ENCODE measurements at regions not wholly inside any gene's neighbourhood (a gene's known extent, or its start where the extent isn't known, plus 50 kb on each side); places are given as distances from the start of the nearest gene placed in this dataset.
"Not testable (repeated sequence)": the region's sequence is repeated elsewhere in the genome, so short reads cannot be mapped to it uniquely, and the experiment has no call there.

DNA sequence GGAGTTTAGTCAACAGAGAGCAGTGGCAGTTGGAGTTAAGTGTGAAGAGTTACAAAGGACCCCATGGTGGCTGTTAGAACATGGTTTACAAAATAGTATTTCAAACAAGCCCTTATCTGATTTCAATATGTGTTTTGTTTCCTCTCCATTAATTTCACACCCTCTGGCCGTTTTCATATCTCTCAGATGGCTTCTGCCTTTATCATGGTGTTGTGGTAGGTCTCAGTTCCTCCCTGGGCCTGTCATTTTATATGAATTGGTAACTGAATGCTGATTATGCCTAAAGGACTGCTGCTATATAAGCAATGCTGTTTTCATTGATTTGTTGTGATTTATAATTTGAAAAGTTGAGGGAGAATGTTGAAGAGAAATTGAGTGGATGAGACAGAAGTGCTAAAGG lies 686.7 kb downstream of the NYAP2 start:
- H3K27ac ChIP-seq (ENCODE audit: low read length), result no peak overlapping the region
- H3K9me3 ChIP-seq (ENCODE audit: control insufficient read depth in 2 of 2, low read length in 2 of 2), result no peaks in the 10 kb centered on the region
- H3K36me3 ChIP-seq (ENCODE audit: control insufficient read depth in 2 of 2, insufficient read depth in 2 of 2, low read length in 2 of 2), result no peaks in the 10 kb centered on the region
- H3K4me3 ChIP-seq (ENCODE audit: low read length in 2 of 2), result no peak overlapping the region
- H3K9ac ChIP-seq (ENCODE audit: low read length in 2 of 2), result no peak overlapping the region
- H3K27me3 ChIP-seq (ENCODE audit: control insufficient read depth in 1 of 2, insufficient read depth in 2 of 2, low read length in 2 of 2), result no peaks in the 10 kb centered on the region
- no peaks in the 10 kb centered on the region for H3K4me1 ChIP-seq (ENCODE audit: control insufficient read depth, insufficient read depth, low read length)

GRCh38 chr2:226085425-226085824 lies 685.9 kb downstream of the NYAP2 start:
- not testable (repeated sequence) for H3K9ac ChIP-seq (ENCODE audit: low read length in 2 of 2); H3K9me3 ChIP-seq (ENCODE audit: control insufficient read depth in 2 of 2, low read length in 2 of 2); H3K36me3 ChIP-seq (ENCODE audit: control insufficient read depth in 2 of 2, insufficient read depth in 2 of 2, low read length in 2 of 2); H3K4me1 ChIP-seq (ENCODE audit: control insufficient read depth, insufficient read depth, low read length); H3K27ac ChIP-seq (ENCODE audit: low read length); H3K4me3 ChIP-seq (ENCODE audit: low read length in 2 of 2); H3K27me3 ChIP-seq (ENCODE audit: control insufficient read depth in 1 of 2, insufficient read depth in 2 of 2, low read length in 2 of 2)

- no peak overlapping the region for H3K27ac ChIP-seq (ENCODE audit: low read length)
- no peaks in the 10 kb centered on the region for H3K36me3 ChIP-seq (ENCODE audit: control insufficient read depth in 2 of 2, insufficient read depth in 2 of 2, low read length in 2 of 2)
- H3K9ac ChIP-seq (ENCODE audit: low read length in 2 of 2), result no peak overlapping the region
- H3K4me3 ChIP-seq (ENCODE audit: low read length in 2 of 2), result no peak overlapping the region
- H3K27me3 ChIP-seq (ENCODE audit: control insufficient read depth in 1 of 2, insufficient read depth in 2 of 2, low read length in 2 of 2), result no peaks in the 10 kb centered on the region
- no peaks in the 10 kb centered on the region for H3K4me1 ChIP-seq (ENCODE audit: control insufficient read depth, insufficient read depth, low read length)
- no peaks in the 10 kb centered on the region for H3K9me3 ChIP-seq (ENCODE audit: control insufficient read depth in 2 of 2, low read length in 2 of 2)
Observed at GRCh38 chr2:226080334-226080733, 680.8 kb downstream of the NYAP2 start.

GRCh38 chr2:226079671-226080181 lies 680.2 kb downstream of the NYAP2 start:
- H3K27ac ChIP-seq (ENCODE audit: low read length), result no peak overlapping the region
- H3K9me3 ChIP-seq (ENCODE audit: control insufficient read depth in 2 of 2, low read length in 2 of 2), result no peaks in the 10 kb centered on the region
- no peak overlapping the region for H3K9ac ChIP-seq (ENCODE audit: low read length in 2 of 2)
- H3K4me1 ChIP-seq (ENCODE audit: control insufficient read depth, insufficient read depth, low read length), result no peaks in the 10 kb centered on the region
- H3K36me3 ChIP-seq (ENCODE audit: control insufficient read depth in 2 of 2, insufficient read depth in 2 of 2, low read length in 2 of 2), result no peaks in the 10 kb centered on the region
- H3K27me3 ChIP-seq (ENCODE audit: control insufficient read depth in 1 of 2, insufficient read depth in 2 of 2, low read length in 2 of 2), result no peaks in the 10 kb centered on the region
- no peak overlapping the region for H3K4me3 ChIP-seq (ENCODE audit: low read length in 2 of 2)

DNA sequence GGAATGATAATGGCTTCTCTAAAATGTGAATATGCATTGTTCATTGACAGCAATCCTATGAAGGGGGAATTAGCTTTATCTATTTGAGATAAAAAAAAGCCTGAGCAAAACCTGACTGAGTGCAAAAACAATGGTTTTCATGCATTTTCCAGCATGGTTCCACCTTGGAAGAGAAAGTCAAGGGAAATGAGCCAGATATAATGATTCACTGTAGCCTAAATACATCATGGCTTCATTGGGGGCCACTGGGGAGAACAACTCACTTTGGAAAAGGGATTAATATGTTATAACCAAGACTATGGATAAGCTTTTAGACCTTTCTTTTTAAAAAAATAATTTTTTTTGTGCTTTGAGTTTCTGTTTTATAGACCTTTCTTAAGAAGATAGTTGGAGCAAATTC lies 679.7 kb downstream of the NYAP2 start:
- Histone ChIP-seq H3K27ac (ENCODE audit: low read length) (no peak overlapping the region), H3K9ac (ENCODE audit: low read length in 2 of 2) (no peak overlapping the region), H3K9me3 (ENCODE audit: control insufficient read depth in 2 of 2, low read length in 2 of 2) (no peaks in the 10 kb centered on the region), H3K27me3 (ENCODE audit: control insufficient read depth in 1 of 2, insufficient read depth in 2 of 2, low read length in 2 of 2) (no peaks in the 10 kb centered on the region), H3K36me3 (ENCODE audit: control insufficient read depth in 2 of 2, insufficient read depth in 2 of 2, low read length in 2 of 2) (no peaks in the 10 kb centered on the region), H3K4me1 (ENCODE audit: control insufficient read depth, insufficient read depth, low read length) (no peaks in the 10 kb centered on the region), H3K4me3 (ENCODE audit: low read length in 2 of 2) (no peak overlapping the region)

- no peak overlapping the region for H3K27ac ChIP-seq (ENCODE audit: low read length)
- no peaks in the 10 kb centered on the region for H3K4me1 ChIP-seq (ENCODE audit: control insufficient read depth, insufficient read depth, low read length)
- no peaks in the 10 kb centered on the region for H3K27me3 ChIP-seq (ENCODE audit: control insufficient read depth in 1 of 2, insufficient read depth in 2 of 2, low read length in 2 of 2)
- H3K9ac ChIP-seq (ENCODE audit: low read length in 2 of 2), result no peak overlapping the region
- no peaks in the 10 kb centered on the region for H3K9me3 ChIP-seq (ENCODE audit: control insufficient read depth in 2 of 2, low read length in 2 of 2)
- no peaks in the 10 kb centered on the region for H3K36me3 ChIP-seq (ENCODE audit: control insufficient read depth in 2 of 2, insufficient read depth in 2 of 2, low read length in 2 of 2)
- no peak overlapping the region for H3K4me3 ChIP-seq (ENCODE audit: low read length in 2 of 2)
Observed at GRCh38 chr2:226078666-226079065, 679.2 kb downstream of the NYAP2 start.

GRCh38 chr2:226077841-226078240 lies 678.3 kb downstream of the NYAP2 start:
- Histone ChIP-seq H3K36me3 (ENCODE audit: control insufficient read depth in 2 of 2, insufficient read depth in 2 of 2, low read length in 2 of 2) (no peaks in the 10 kb centered on the region), H3K4me1 (ENCODE audit: control insufficient read depth, insufficient read depth, low read length) (no peaks in the 10 kb centered on the region), H3K27me3 (ENCODE audit: control insufficient read depth in 1 of 2, insufficient read depth in 2 of 2, low read length in 2 of 2) (no peaks in the 10 kb centered on the region), H3K4me3 (ENCODE audit: low read length in 2 of 2) (no peak overlapping the region), H3K27ac (ENCODE audit: low read length) (no peak overlapping the region), H3K9me3 (ENCODE audit: control insufficient read depth in 2 of 2, low read length in 2 of 2) (no peaks in the 10 kb centered on the region), H3K9ac (ENCODE audit: low read length in 2 of 2) (no peak overlapping the region)

- no peak overlapping the region for H3K27ac ChIP-seq (ENCODE audit: low read length)
- H3K36me3 ChIP-seq (ENCODE audit: control insufficient read depth in 2 of 2, insufficient read depth in 2 of 2, low read length in 2 of 2), result no peaks in the 10 kb centered on the region
- no peak overlapping the region for H3K9ac ChIP-seq (ENCODE audit: low read length in 2 of 2)
- no peak overlapping the region for H3K4me3 ChIP-seq (ENCODE audit: low read length in 2 of 2)
- H3K27me3 ChIP-seq (ENCODE audit: control insufficient read depth in 1 of 2, insufficient read depth in 2 of 2, low read length in 2 of 2), result no peaks in the 10 kb centered on the region
- H3K4me1 ChIP-seq (ENCODE audit: control insufficient read depth, insufficient read depth, low read length), result no peaks in the 10 kb centered on the region
- H3K9me3 ChIP-seq (ENCODE audit: control insufficient read depth in 2 of 2, low read length in 2 of 2), result no peaks in the 10 kb centered on the region
Observed at GRCh38 chr2:226077031-226077430, 677.5 kb downstream of the NYAP2 start.

- Histone ChIP-seq H3K36me3 (ENCODE audit: control insufficient read depth in 2 of 2, insufficient read depth in 2 of 2, low read length in 2 of 2) (no peaks in the 10 kb centered on the region), H3K9me3 (ENCODE audit: control insufficient read depth in 2 of 2, low read length in 2 of 2) (no peaks in the 10 kb centered on the region), H3K9ac (ENCODE audit: low read length in 2 of 2) (no peak overlapping the region), H3K27ac (ENCODE audit: low read length) (no peak overlapping the region), H3K27me3 (ENCODE audit: control insufficient read depth in 1 of 2, insufficient read depth in 2 of 2, low read length in 2 of 2) (no peaks in the 10 kb centered on the region), H3K4me3 (ENCODE audit: low read length in 2 of 2) (no peak overlapping the region), H3K4me1 (ENCODE audit: control insufficient read depth, insufficient read depth, low read length) (no peaks in the 10 kb centered on the region)
Observed at GRCh38 chr2:226076529-226076928, 677.0 kb downstream of the NYAP2 start.

GRCh38 chr2:226074391-226074790 lies 674.9 kb downstream of the NYAP2 start:
- H3K4me3 ChIP-seq (ENCODE audit: low read length in 2 of 2), result no peak overlapping the region
- no peaks in the 10 kb centered on the region for H3K36me3 ChIP-seq (ENCODE audit: control insufficient read depth in 2 of 2, insufficient read depth in 2 of 2, low read length in 2 of 2)
- no peak overlapping the region for H3K27ac ChIP-seq (ENCODE audit: low read length)
- H3K9me3 ChIP-seq (ENCODE audit: control insufficient read depth in 2 of 2, low read length in 2 of 2), result no peaks in the 10 kb centered on the region
- no peaks in the 10 kb centered on the region for H3K4me1 ChIP-seq (ENCODE audit: control insufficient read depth, insufficient read depth, low read length)
- no peak overlapping the region for H3K9ac ChIP-seq (ENCODE audit: low read length in 2 of 2)
- no peaks in the 10 kb centered on the region for H3K27me3 ChIP-seq (ENCODE audit: control insufficient read depth in 1 of 2, insufficient read depth in 2 of 2, low read length in 2 of 2)

GRCh38 chr2:226073496-226074160 lies 674.1 kb downstream of the NYAP2 start:
- H3K27me3 ChIP-seq (ENCODE audit: control insufficient read depth in 1 of 2, insufficient read depth in 2 of 2, low read length in 2 of 2), result no peaks in the 10 kb centered on the region
- no peak overlapping the region for H3K27ac ChIP-seq (ENCODE audit: low read length)
- no peak overlapping the region for H3K4me3 ChIP-seq (ENCODE audit: low read length in 2 of 2)
- no peaks in the 10 kb centered on the region for H3K9me3 ChIP-seq (ENCODE audit: control insufficient read depth in 2 of 2, low read length in 2 of 2)
- H3K36me3 ChIP-seq (ENCODE audit: control insufficient read depth in 2 of 2, insufficient read depth in 2 of 2, low read length in 2 of 2), result no peaks in the 10 kb centered on the region
- H3K9ac ChIP-seq (ENCODE audit: low read length in 2 of 2), result no peak overlapping the region
- H3K4me1 ChIP-seq (ENCODE audit: control insufficient read depth, insufficient read depth, low read length), result no peaks in the 10 kb centered on the region
